ENCODE measurements at regions not wholly inside any gene's neighbourhood (a gene's known extent, or its start where the extent isn't known, plus 50 kb on each side); places are given as distances from the start of the nearest gene placed in this dataset.

- Histone ChIP-seq H3K4me1 (ENCODE audit: insufficient read depth, low read length) (peaks cover 15% of the 10 kb centered on the region), H3K36me3 (ENCODE audit: insufficient read depth, low read length) (no peaks in the 10 kb centered on the region), H3K27me3 (ENCODE audit: control insufficient read depth in 1 of 2, insufficient read depth in 2 of 2, low read length in 2 of 2) (no peaks in the 10 kb centered on the region), H3K4me3 (ENCODE audit: low read depth in 1 of 2, low read length in 2 of 2) (no peak overlapping the region), H3K27ac (ENCODE audit: low read depth, low read length) (no peak overlapping the region), H3K9me3 (ENCODE audit: low read length) (no peaks in the 10 kb centered on the region), H3K9ac (ENCODE audit: low read length) (no peak overlapping the region)
Measured at GRCh38 chr12:108043286-108043685, 85.8 kb upstream of the WSCD2 start.

DNA sequence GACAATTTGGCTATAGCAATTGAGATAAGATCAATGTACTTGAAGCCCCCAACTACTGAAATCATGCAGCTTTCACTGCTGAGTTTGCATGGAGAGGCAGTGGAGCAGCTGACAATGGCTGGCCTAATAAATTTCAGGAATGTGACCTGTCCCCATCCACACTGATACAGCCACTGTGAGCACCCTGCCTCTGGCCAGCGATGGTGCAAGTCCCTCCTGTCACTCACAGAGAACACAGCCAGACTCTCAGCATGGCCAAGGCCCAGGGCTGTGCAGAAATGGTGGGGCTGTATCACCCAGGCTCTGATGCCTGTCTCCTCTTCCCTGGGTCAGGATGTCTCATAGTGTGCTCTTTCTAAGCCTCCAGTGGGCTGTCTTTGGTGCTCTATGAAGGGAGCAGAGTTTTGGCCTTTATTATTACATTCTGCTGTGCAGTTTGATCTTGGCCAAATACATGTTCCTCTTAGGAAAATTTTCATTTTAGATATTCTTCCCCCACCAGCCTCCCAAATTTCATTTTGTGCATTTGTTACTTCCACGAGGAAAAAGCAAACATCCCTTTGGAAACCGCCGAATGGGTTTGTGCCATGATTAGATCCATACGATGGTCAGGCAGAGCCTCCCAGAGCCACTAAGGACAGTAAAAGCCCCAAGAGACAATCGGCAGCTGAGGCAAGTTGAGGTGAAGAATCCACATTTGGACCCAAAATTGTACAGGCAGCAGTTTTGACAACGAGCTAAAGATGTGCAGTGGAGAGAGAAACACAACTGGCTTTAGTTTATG lies 85.1 kb upstream of the WSCD2 start:
- H3K27ac ChIP-seq (ENCODE audit: low read depth, low read length): no peak overlapping the region
- no peaks in the 10 kb centered on the region for H3K27me3 ChIP-seq (ENCODE audit: control insufficient read depth in 1 of 2, insufficient read depth in 2 of 2, low read length in 2 of 2)
- no peak overlapping the region for H3K4me3 ChIP-seq (ENCODE audit: low read depth in 1 of 2, low read length in 2 of 2)
- no peaks in the 10 kb centered on the region for H3K9me3 ChIP-seq (ENCODE audit: low read length)
- H3K36me3 ChIP-seq (ENCODE audit: insufficient read depth, low read length): no peaks in the 10 kb centered on the region
- H3K9ac ChIP-seq (ENCODE audit: low read length): no peak overlapping the region
- peaks cover 15% of the 10 kb centered on the region for H3K4me1 ChIP-seq (ENCODE audit: insufficient read depth, low read length)

DNA sequence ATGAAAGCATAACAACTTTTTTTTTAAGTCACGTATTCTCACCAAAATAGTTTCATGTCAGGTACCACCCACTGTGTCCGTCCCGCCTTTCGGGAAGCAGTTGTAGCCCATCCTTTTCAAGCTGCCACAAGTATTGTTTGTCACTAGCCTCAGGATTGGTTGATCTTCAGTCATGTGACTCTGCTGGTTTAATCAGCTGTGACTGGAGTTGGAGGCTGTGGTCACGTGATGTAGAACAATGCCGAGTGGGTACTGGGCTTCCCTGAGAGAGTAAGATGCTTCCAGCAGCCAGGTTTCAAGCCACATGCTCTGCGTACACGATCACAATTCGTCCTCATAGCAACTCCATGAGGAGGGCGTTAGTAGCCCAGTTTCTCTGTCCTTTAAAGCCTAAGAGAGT lies 83.0 kb upstream of the WSCD2 start:
- H3K9ac ChIP-seq (ENCODE audit: low read length): no peak overlapping the region
- H3K9me3 ChIP-seq (ENCODE audit: low read length): no peaks in the 10 kb centered on the region
- no peaks in the 10 kb centered on the region for H3K27me3 ChIP-seq (ENCODE audit: control insufficient read depth in 1 of 2, insufficient read depth in 2 of 2, low read length in 2 of 2)
- peak overlapping the region; percentile 54 for H3K27ac ChIP-seq (ENCODE audit: low read depth, low read length)
- no peak overlapping the region for H3K4me3 ChIP-seq (ENCODE audit: low read depth in 1 of 2, low read length in 2 of 2)
- H3K4me1 ChIP-seq (ENCODE audit: insufficient read depth, low read length): peaks cover 15% of the 10 kb centered on the region
- H3K36me3 ChIP-seq (ENCODE audit: insufficient read depth, low read length): no peaks in the 10 kb centered on the region

DNA sequence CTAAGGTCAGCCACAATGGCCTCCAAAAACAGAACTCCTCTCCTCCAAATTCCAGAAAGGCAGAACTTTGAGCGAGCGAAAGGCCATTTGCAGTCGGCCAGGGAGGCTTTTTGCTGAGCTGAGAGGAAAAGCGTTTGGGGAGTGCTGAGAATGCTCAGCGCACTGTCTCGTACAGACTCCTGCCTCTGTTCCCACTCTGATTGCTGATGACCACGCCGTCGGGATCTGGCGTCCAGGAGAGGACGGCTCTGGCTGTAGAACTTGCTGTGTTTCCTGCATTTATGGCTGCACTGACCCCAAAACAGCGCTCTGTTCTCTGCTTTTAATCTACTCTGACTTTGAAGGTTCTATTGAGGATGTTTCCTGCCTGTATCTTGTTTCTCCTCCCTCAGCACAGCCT lies 82.4 kb upstream of the WSCD2 start:
- H3K4me3 ChIP-seq (ENCODE audit: low read depth in 1 of 2, low read length in 2 of 2): peak overlapping the region; percentile 24 to 45
- H3K4me1 ChIP-seq (ENCODE audit: insufficient read depth, low read length): peaks cover 15% of the 10 kb centered on the region
- H3K9me3 ChIP-seq (ENCODE audit: low read length): no peaks in the 10 kb centered on the region
- no peak overlapping the region for H3K9ac ChIP-seq (ENCODE audit: low read length)
- H3K27ac ChIP-seq (ENCODE audit: low read depth, low read length): peak overlapping the region; percentile 54
- no peaks in the 10 kb centered on the region for H3K27me3 ChIP-seq (ENCODE audit: control insufficient read depth in 1 of 2, insufficient read depth in 2 of 2, low read length in 2 of 2)
- no peaks in the 10 kb centered on the region for H3K36me3 ChIP-seq (ENCODE audit: insufficient read depth, low read length)

DNA sequence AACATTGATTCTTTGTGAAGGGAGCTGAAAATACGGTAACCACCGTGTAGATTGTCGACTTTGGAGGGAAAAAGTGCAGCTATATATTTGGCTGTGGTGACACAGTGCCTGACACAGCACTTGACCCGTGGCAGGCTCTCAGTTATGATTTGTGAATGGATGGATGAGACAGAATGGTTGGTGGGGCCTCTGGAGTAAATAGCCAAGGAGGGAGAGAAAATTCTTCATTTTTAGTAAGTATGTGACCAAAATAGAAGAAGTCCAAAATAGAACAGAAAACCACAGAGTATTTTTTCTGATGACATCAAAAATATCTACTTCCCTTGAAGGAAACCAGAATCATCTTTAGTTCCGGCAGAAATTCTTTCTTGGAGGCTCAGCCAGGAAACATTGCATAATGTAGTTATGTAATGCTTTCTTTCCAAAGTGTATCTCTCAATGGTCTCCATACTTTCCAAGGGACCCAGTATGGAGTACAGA lies 82.0 kb upstream of the WSCD2 start:
- Histone ChIP-seq H3K9me3 (ENCODE audit: low read length) (no peaks in the 10 kb centered on the region), H3K27ac (ENCODE audit: low read depth, low read length) (peak overlapping the region; percentile 54), H3K36me3 (ENCODE audit: insufficient read depth, low read length) (no peaks in the 10 kb centered on the region), H3K27me3 (ENCODE audit: control insufficient read depth in 1 of 2, insufficient read depth in 2 of 2, low read length in 2 of 2) (no peaks in the 10 kb centered on the region), H3K9ac (ENCODE audit: low read length) (no peak overlapping the region), H3K4me1 (ENCODE audit: insufficient read depth, low read length) (peaks cover 15% of the 10 kb centered on the region), H3K4me3 (ENCODE audit: low read depth in 1 of 2, low read length in 2 of 2) (peak overlapping the region; percentile 24 to 45)

DNA sequence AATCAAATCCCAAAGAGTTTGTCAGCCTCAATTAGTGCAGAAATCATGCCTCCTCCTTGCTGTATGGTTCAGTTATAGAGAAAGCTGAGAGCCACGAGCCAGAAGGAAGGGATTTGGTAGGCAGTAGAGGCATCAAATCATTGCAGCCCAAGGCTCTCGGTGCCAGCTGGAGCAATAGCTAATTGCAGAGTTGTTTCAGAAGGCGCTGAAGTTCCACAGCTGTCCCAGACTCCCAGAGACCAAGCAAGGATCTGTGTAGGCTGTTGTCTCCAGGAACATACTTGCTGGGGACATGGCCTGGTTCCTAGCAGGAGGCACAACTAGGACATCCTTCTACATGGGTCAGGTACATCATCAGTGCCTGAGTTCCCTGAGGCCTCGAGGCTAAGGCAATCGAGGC lies 80.4 kb upstream of the WSCD2 start:
- Histone ChIP-seq H3K27ac (ENCODE audit: low read depth, low read length) (no peak overlapping the region), H3K9ac (ENCODE audit: low read length) (no peak overlapping the region), H3K4me1 (ENCODE audit: insufficient read depth, low read length) (peaks cover 15% of the 10 kb centered on the region), H3K4me3 (ENCODE audit: low read depth in 1 of 2, low read length in 2 of 2) (no peak overlapping the region), H3K27me3 (ENCODE audit: control insufficient read depth in 1 of 2, insufficient read depth in 2 of 2, low read length in 2 of 2) (no peaks in the 10 kb centered on the region), H3K36me3 (ENCODE audit: insufficient read depth, low read length) (no peaks in the 10 kb centered on the region), H3K9me3 (ENCODE audit: low read length) (no peaks in the 10 kb centered on the region)

DNA sequence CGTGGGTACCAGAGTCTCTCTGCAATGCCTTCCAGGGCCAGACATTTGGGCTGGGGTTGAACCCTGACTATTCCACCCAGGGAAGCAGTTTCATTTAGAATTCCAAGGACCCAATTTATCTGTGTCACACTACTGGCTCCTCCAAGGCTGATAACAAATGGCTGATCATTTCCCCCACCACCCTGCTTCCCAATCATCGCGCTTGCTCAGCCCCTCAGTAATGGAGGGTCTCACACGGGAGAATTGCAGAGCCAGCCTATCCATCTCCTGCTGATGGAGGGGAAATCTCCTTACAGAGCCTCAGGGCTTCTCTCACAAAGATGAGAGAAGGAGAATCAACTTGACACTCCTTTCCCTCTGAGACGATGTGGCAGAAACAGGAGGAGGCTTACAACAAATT lies 78.4 kb upstream of the WSCD2 start:
- Histone ChIP-seq H3K27me3 (ENCODE audit: control insufficient read depth in 1 of 2, insufficient read depth in 2 of 2, low read length in 2 of 2) (no peaks in the 10 kb centered on the region), H3K9me3 (ENCODE audit: low read length) (no peaks in the 10 kb centered on the region), H3K9ac (ENCODE audit: low read length) (no peak overlapping the region), H3K27ac (ENCODE audit: low read depth, low read length) (no peak overlapping the region), H3K36me3 (ENCODE audit: insufficient read depth, low read length) (no peaks in the 10 kb centered on the region), H3K4me3 (ENCODE audit: low read depth in 1 of 2, low read length in 2 of 2) (no peak overlapping the region), H3K4me1 (ENCODE audit: insufficient read depth, low read length) (peaks cover 15% of the 10 kb centered on the region)

DNA sequence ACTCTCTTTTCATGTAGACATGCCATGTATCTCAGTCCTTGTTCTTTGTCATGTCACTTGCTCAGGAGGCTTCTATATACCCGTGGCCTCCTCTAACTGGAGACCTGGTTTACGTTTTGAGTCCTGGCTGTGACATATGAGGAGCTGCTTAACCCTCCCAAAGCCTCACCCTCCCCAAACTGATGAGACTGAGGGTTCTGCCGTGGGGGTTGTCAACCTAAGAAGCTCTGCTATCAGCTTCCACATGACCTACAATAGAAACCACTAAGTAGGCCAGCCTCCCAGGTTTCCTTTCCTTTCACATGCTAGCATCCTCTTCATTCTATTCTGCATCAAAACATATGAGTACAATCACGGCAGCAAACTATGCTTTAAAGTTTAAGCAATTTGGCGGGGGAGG lies 76.8 kb upstream of the WSCD2 start:
- Histone ChIP-seq H3K27me3 (ENCODE audit: control insufficient read depth in 1 of 2, insufficient read depth in 2 of 2, low read length in 2 of 2) (no peaks in the 10 kb centered on the region), H3K36me3 (ENCODE audit: insufficient read depth, low read length) (no peaks in the 10 kb centered on the region), H3K4me1 (ENCODE audit: insufficient read depth, low read length) (peaks cover 4% of the 10 kb centered on the region), H3K9me3 (ENCODE audit: low read length) (no peaks in the 10 kb centered on the region), H3K9ac (ENCODE audit: low read length) (no peak overlapping the region), H3K27ac (ENCODE audit: low read depth, low read length) (no peak overlapping the region), H3K4me3 (ENCODE audit: low read depth in 1 of 2, low read length in 2 of 2) (no peak overlapping the region)

DNA sequence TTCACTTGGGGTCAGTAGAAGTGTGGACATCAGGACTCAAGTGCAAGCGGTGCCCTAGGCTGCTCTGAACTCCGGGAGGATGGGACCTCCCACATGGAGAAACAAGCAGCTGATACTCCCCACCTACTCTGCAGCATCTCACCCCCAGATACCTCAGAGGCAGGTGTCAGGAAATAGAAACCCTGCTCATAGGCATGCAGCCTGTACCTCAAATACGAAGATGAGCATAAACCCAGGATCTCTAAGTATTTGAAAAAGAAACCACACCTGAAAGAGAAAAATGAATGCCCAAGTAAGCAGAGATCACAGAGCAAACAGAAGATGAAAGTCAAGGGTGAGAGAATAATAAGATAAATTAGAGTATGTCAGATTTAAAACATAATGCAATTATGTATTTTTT lies 75.6 kb upstream of the WSCD2 start:
- Histone ChIP-seq H3K27ac (ENCODE audit: low read depth, low read length) (no peak overlapping the region), H3K36me3 (ENCODE audit: insufficient read depth, low read length) (no peaks in the 10 kb centered on the region), H3K4me1 (ENCODE audit: insufficient read depth, low read length) (no peaks in the 10 kb centered on the region), H3K27me3 (ENCODE audit: control insufficient read depth in 1 of 2, insufficient read depth in 2 of 2, low read length in 2 of 2) (no peaks in the 10 kb centered on the region), H3K9ac (ENCODE audit: low read length) (no peak overlapping the region), H3K9me3 (ENCODE audit: low read length) (no peaks in the 10 kb centered on the region), H3K4me3 (ENCODE audit: low read depth in 1 of 2, low read length in 2 of 2) (no peak overlapping the region)

DNA sequence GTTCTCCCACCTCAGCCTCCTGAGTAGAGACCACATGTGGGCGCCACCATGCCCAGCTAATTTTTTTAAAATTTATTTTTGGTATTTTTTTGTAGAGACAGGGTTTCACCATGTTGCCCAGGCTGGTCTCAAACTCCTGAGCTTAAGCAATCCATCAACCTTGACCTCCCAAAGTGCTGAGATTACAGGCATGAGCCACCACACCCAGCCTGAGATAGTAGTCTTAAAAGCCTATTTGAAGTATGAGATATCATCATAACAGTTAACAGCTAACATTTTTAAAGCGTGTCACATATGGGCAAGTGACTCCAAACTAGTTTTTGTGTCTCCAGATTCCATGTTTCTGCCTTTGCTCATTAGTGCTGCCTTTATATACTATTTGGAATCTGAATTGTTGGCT lies 74.6 kb upstream of the WSCD2 start:
- Histone ChIP-seq H3K4me3 (ENCODE audit: low read depth in 1 of 2, low read length in 2 of 2) (no peak overlapping the region), H3K9me3 (ENCODE audit: low read length) (no peaks in the 10 kb centered on the region), H3K36me3 (ENCODE audit: insufficient read depth, low read length) (no peaks in the 10 kb centered on the region), H3K27me3 (ENCODE audit: control insufficient read depth in 1 of 2, insufficient read depth in 2 of 2, low read length in 2 of 2) (no peaks in the 10 kb centered on the region), H3K27ac (ENCODE audit: low read depth, low read length) (no peak overlapping the region), H3K9ac (ENCODE audit: low read length) (no peak overlapping the region), H3K4me1 (ENCODE audit: insufficient read depth, low read length) (no peaks in the 10 kb centered on the region)

- Histone ChIP-seq H3K9ac (ENCODE audit: low read length) (no peak overlapping the region), H3K9me3 (ENCODE audit: low read length) (no peaks in the 10 kb centered on the region), H3K27ac (ENCODE audit: low read depth, low read length) (no peak overlapping the region), H3K36me3 (ENCODE audit: insufficient read depth, low read length) (no peaks in the 10 kb centered on the region), H3K4me1 (ENCODE audit: insufficient read depth, low read length) (peaks cover 6% of the 10 kb centered on the region), H3K4me3 (ENCODE audit: low read depth in 1 of 2, low read length in 2 of 2) (no peak overlapping the region), H3K27me3 (ENCODE audit: control insufficient read depth in 1 of 2, insufficient read depth in 2 of 2, low read length in 2 of 2) (no peaks in the 10 kb centered on the region)
Measured at GRCh38 chr12:108055141-108055540, 73.9 kb upstream of the WSCD2 start.

DNA sequence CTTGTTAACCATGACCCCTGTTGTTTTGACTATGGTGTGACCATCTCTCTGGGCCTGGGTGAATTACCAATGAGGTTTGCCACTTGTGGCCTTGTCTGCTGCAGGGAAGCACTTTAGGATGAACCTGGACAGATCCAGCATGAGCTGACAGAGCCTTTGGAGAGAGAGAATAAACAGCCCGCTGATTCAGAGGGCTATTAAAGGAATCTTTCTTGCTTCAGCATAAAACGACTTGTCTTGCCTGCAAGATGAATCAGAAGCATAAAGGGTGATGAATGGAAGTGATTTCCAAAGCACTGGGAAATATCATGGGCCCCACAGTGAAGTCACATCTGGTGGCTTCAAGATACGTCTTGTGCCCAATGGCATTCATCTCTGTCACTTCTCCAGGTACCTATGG lies 69.0 kb upstream of the WSCD2 start:
- Histone ChIP-seq H3K27ac (ENCODE audit: low read depth, low read length) (no peak overlapping the region), H3K9me3 (ENCODE audit: low read length) (no peaks in the 10 kb centered on the region), H3K36me3 (ENCODE audit: insufficient read depth, low read length) (no peaks in the 10 kb centered on the region), H3K4me3 (ENCODE audit: low read depth in 1 of 2, low read length in 2 of 2) (no peak overlapping the region), H3K4me1 (ENCODE audit: insufficient read depth, low read length) (peaks cover 11% of the 10 kb centered on the region), H3K27me3 (ENCODE audit: control insufficient read depth in 1 of 2, insufficient read depth in 2 of 2, low read length in 2 of 2) (no peaks in the 10 kb centered on the region), H3K9ac (ENCODE audit: low read length) (no peak overlapping the region)

All from muscle layer of colon (tissue), 2 donors.